A549 (cell line): ENCODE measurements at regions not wholly inside any gene's neighbourhood (a gene's known extent, or its start where the extent isn't known, plus 50 kb on each side); places are given as distances from the start of the nearest gene placed in this dataset.

ENCODE experiments used
- ATAC-seq, 2 experiments: fragments of 200-7000 bp in 1 of 2; fragments of >200 bp in 1 of 2; cut with Nextera tagmentation in 1 of 2; cut with Tn5 transposase in 1 of 2; 3 replicates each; pipeline versions ENCODE4 v1.8.0 to v1.9.1; 2018 to 2020; ENCODE audit warnings: mild to moderate bottlenecking in 1 of 2, moderate library complexity in 1 of 2
- CTCF ChIA-PET: fragments of 300-600 bp; sonication (Branson Sonifier 250); formaldehyde crosslinking; extraction: SDS; loops from one replicate; lab custom pipeline; 2021; ENCODE audit warnings: antibody characterized with exemption, inconsistent platforms; lab: Yijun Ruan, JAX
- POLR2A ChIA-PET: fragments of 350-600 bp; formaldehyde crosslinking; extraction: SDS; loops from one replicate; lab custom pipeline; 2021; ENCODE audit warnings: antibody characterized with exemption, inconsistent platforms; lab: Yijun Ruan, JAX
- DNase-seq, 2 experiments: peaks; one replicate each; pipeline versions ENCODE4 v3.0.0 to v3.0.0-alpha.2; 2011 to 2016; ENCODE audit warnings: low read depth in 1 of 2, low spot score in 1 of 2
- FAIRE-seq: peaks from 2 replicates; lab custom pipeline; 2011; peaks lifted over from hg19 to GRCh38; lab: Jason Lieb, UNC
- H3K27ac ChIP-seq, 2 experiments: fragments of >200 bp; sonication (Bioruptor Twin); formaldehyde crosslinking; 3 replicates each; pipeline ENCODE4 v1.5.1; 2016 to 2017
- H3K4me1 ChIP-seq: fragments of >200 bp; sonication (Bioruptor Twin); formaldehyde crosslinking; 3 replicates; pipeline ENCODE4 v1.6.1; 2016
- H3K4me2 ChIP-seq: fragments of >200 bp; sonication (Bioruptor Twin); formaldehyde crosslinking; 3 replicates; pipeline ENCODE4 v1.6.1; 2016
- H3K4me3 ChIP-seq: fragments of >200 bp; sonication (Bioruptor Twin); formaldehyde crosslinking; 3 replicates; pipeline ENCODE4 v1.5.1; 2016
- H3K9me3 ChIP-seq: fragments of >200 bp; sonication (Bioruptor Twin); formaldehyde crosslinking; 3 replicates; pipeline ENCODE4 v1.6.1; 2016
- BHLHE40 ChIP-seq: IDR thresholded peaks from 2 replicates; pipeline ENCODE4 v1.6.1; 2012; ENCODE audit warnings: low read depth, low read length, inconsistent platforms
- CBX2 ChIP-seq: fragments of 200-600 bp; sonication (generic); IDR thresholded peaks from 2 replicates; pipeline ENCODE4 v1.6.1; 2016; ENCODE audit warnings: low read depth, mild to moderate bottlenecking, borderline replicate concordance
- CBX8 ChIP-seq: fragments of 200-600 bp; sonication (generic); IDR thresholded peaks from 2 replicates; pipeline ENCODE4 v1.6.1; 2016
- CEBPB ChIP-seq, 2 experiments: fragments of >200 bp in 1 of 2; sonication (Bioruptor Twin) in 1 of 2; formaldehyde crosslinking in 1 of 2; IDR thresholded peaks; 2 replicates each; pipeline ENCODE4 v1.6.1; 2012 to 2016
- CHD2 ChIP-seq: fragments of 150-350 bp; IDR thresholded peaks from 2 replicates; pipeline ENCODE4 v1.6.1; 2014; ENCODE audit warnings: low read length; ENCODE audit not compliant: partially characterized antibody
- CHD4 ChIP-seq: fragments of 200-600 bp; sonication (generic); IDR thresholded peaks from 2 replicates; pipeline ENCODE4 v1.6.1; 2016; ENCODE audit warnings: antibody characterized with exemption, mild to moderate bottlenecking, borderline replicate concordance
- EHF ChIP-seq: fragments of 250-450 bp; sonication (Bioruptor Pico); IDR thresholded peaks from 2 replicates; pipeline ENCODE4 v1.5.0; 2020; ENCODE audit warnings: mild to moderate bottlenecking
- EP300 ChIP-seq, 2 experiments: fragments of >200 bp; sonication (Bioruptor Twin); formaldehyde crosslinking; IDR thresholded peaks; 2 replicates in 1 of 2; 3 replicates in 1 of 2; pipeline ENCODE4 v1.6.1; 2016 to 2017
- FOSL2 ChIP-seq, 2 experiments: fragments of 450-650 bp in 1 of 2; fragments of >200 bp in 1 of 2; sonication (Bioruptor Twin) in 1 of 2; formaldehyde crosslinking; IDR thresholded peaks; 2 replicates each; pipeline versions ENCODE4 v1.5.0 to v1.6.1; 2016 to 2020; ENCODE audit warnings: mild to moderate bottlenecking in 1 of 2, moderate library complexity in 1 of 2
- HDAC2 ChIP-seq: fragments of 200-600 bp; sonication (generic); IDR thresholded peaks from 2 replicates; pipeline ENCODE4 v1.6.1; 2016
- HEYL ChIP-seq: fragments of 250-450 bp; sonication (Bioruptor Pico); IDR thresholded peaks from 2 replicates; pipeline ENCODE4 v1.8.0; 2021; ENCODE audit warnings: mild to moderate bottlenecking, moderate library complexity
- HOXA7 ChIP-seq: fragments of 250-450 bp; sonication (Bioruptor Pico); IDR thresholded peaks from 2 replicates; pipeline ENCODE4 v1.5.0; 2020; ENCODE audit warnings: mild to moderate bottlenecking, moderate library complexity
- KDM5A ChIP-seq: fragments of 200-600 bp; sonication (generic); IDR thresholded peaks from 2 replicates; pipeline ENCODE4 v1.6.1; 2016; ENCODE audit warnings: antibody characterized with exemption, mild to moderate bottlenecking
- MAFK ChIP-seq: fragments of 450-650 bp; IDR thresholded peaks from 2 replicates; pipeline ENCODE4 v1.6.1; 2014; ENCODE audit not compliant: partially characterized antibody
- MAZ ChIP-seq: fragments of 150-350 bp; IDR thresholded peaks from 2 replicates; pipeline ENCODE4 v1.6.1; 2014; ENCODE audit warnings: antibody characterized with exemption, low read depth, low read length, borderline replicate concordance
- NFE2L2 ChIP-seq: fragments of 150-350 bp; conservative IDR thresholded peaks from 2 replicates; pipeline ENCODE4 v1.6.1; 2014; ENCODE audit warnings: low read length
- PHF8 ChIP-seq: fragments of 200-600 bp; sonication (generic); IDR thresholded peaks from 2 replicates; pipeline ENCODE4 v1.6.1; 2016; ENCODE audit warnings: low read depth, mild to moderate bottlenecking, antibody characterized with exemption, moderate library complexity, borderline replicate concordance
- POLR2AphosphoS2 ChIP-seq: conservative IDR thresholded peaks from 2 replicates; pipeline ENCODE4 v1.6.1; 2012; ENCODE audit warnings: low read length, improper control_type of control experiment, inconsistent platforms
- RFX5 ChIP-seq: fragments of 450-650 bp; IDR thresholded peaks from 2 replicates; pipeline ENCODE4 v1.7.1; 2014; ENCODE audit warnings: antibody characterized with exemption, mild to moderate bottlenecking, moderate library complexity
- RNF2 ChIP-seq: fragments of 200-600 bp; sonication (generic); IDR thresholded peaks from 2 replicates; pipeline ENCODE4 v1.6.1; 2016; ENCODE audit warnings: low read depth, mild to moderate bottlenecking, antibody characterized with exemption, moderate library complexity, borderline replicate concordance
- SMC3 ChIP-seq: fragments of >200 bp; sonication (Bioruptor Twin); formaldehyde crosslinking; IDR thresholded peaks from 3 replicates; pipeline ENCODE4 v1.6.1; 2018; ENCODE audit warnings: inconsistent platforms
- SREBF2 ChIP-seq: fragments of 450-650 bp; IDR thresholded peaks from 2 replicates; pipeline ENCODE4 v1.6.1; 2014; ENCODE audit warnings: mild to moderate bottlenecking, moderate library complexity
- TFCP2L1 ChIP-seq: fragments of 250-450 bp; sonication (Bioruptor Pico); IDR thresholded peaks from 2 replicates; pipeline ENCODE4 v1.5.0; 2021; ENCODE audit warnings: mild to moderate bottlenecking
- TP53 ChIP-seq: fragments of 250-450 bp; sonication (Bioruptor Pico); IDR thresholded peaks from 2 replicates; pipeline ENCODE4 v1.5.0; 2021; ENCODE audit warnings: mild to moderate bottlenecking, moderate library complexity
- ZSCAN20 ChIP-seq: fragments of 250-450 bp; sonication (Bioruptor Pico); IDR thresholded peaks from 2 replicates; pipeline ENCODE4 v1.8.0; 2022; ENCODE audit warnings: mild to moderate bottlenecking, moderate library complexity
- WGBS: methylation state at CpG from one replicate; pipeline ENCODE4 v1.1.6; 2017; ENCODE audit errors: missing lambda C conversion rate; 5-methylcytosine and 5-hydroxymethylcytosine counted together
- TF ChIP-seq, protein P1 (sequence below): IDR thresholded peaks from 2 replicates; pipeline ENCODE4 v1.6.1; 2012
- TF ChIP-seq, protein P2 (sequence below): fragments of >200 bp; sonication (Bioruptor Twin); formaldehyde crosslinking; IDR thresholded peaks from 2 replicates; pipeline ENCODE4 v1.6.1; 2016
- TF ChIP-seq, protein P3 (sequence below): IDR thresholded peaks from 2 replicates; pipeline ENCODE4 v1.6.1; 2012; ENCODE audit warnings: low read depth, borderline replicate concordance

DNA sequence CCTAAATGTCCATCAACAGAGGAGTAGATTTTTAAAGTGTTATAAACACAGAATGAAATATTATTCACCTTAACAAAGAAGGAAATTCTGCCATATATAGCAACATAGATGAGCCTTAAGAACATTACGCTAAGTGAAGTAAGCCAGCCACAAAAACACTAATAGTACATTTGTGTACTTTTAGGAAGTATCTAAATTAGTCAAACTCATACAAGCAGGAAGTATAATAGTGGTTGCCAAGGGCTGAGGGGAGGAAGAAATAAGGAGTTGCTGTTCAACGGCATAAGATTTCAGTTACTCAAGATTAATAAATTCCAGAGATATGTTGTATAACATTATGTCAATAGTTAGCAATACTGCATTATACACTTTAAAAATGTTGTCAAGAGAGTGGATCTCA, 181.7 kb upstream of the ZC3H12C start:
- TF ChIP-seq RFX5 (no peak), SMC3 (no peak), CHD4 (no peak), CBX8 (no peak), CHD2 (no peak), TP53 (CRISPR knock-in tag) (no peak), HOXA7 (CRISPR knock-in tag) (no peak), CBX2 (no peak)
- no peak overlapping the region for H3K27ac ChIP-seq
- ChIA-PET POLR2A (no interaction called here), CTCF (interaction anchor here (0.7 kb wide), 1 partner anchor 444 kb away, joined by 3 read pairs; no protein-coding TSS in a partner anchor)
- ATAC-seq (no peak), FAIRE-seq (no peak), DNase-seq (no peak)
- no peaks in the 10 kb centered on the region for H3K9me3 ChIP-seq
- H3K4me2 ChIP-seq: no peak overlapping the region
- WGBS: 80% methylated on average over 2 of the region's 2 CpGs
- no peak overlapping the region for H3K4me3 ChIP-seq
- peaks cover 6% of the 10 kb centered on the region; the same call in 2 of the 3 replicates for H3K4me1 ChIP-seq

DNA sequence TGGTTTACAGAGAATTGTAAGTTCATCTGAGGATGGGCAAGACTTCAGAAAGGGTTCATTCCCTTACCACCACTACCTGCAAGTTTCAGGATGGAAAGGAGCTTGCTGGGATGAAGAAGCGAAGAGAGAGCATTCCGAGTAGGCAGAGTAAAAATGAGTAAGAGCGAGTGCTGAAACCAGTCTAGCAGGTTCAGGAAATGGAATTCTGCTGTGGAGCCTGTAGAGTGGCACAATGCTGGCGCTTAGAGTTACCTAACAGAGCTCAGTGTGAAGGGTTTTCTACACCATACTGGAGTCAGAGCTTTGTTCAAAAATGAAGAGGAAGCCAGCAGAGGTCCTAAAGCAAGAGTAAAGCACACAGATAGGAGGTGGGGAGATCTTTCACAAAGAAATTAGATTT, 179.2 kb upstream of the ZC3H12C start:
- no peak for FAIRE-seq
- POLR2A ChIA-PET: no interaction called here
- WGBS: 66% methylated on average over 4 of the region's 4 CpGs
- no peaks in the 10 kb centered on the region for H3K9me3 ChIP-seq
- H3K4me3 ChIP-seq: no peak overlapping the region
- no peak overlapping the region for H3K27ac ChIP-seq
- no peak overlapping the region for H3K4me2 ChIP-seq
- DNase-seq: no peak
- TF ChIP-seq, protein P1, sequence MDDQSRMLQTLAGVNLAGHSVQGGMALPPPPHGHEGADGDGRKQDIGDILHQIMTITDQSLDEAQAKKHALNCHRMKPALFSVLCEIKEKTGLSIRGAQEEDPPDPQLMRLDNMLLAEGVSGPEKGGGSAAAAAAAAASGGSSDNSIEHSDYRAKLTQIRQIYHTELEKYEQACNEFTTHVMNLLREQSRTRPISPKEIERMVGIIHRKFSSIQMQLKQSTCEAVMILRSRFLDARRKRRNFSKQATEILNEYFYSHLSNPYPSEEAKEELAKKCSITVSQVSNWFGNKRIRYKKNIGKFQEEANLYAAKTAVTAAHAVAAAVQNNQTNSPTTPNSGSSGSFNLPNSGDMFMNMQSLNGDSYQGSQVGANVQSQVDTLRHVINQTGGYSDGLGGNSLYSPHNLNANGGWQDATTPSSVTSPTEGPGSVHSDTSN: no peak
- TF ChIP-seq SREBF2 (no peak), BHLHE40 (no peak)
- ATAC-seq: no peak
- peaks cover 6% of the 10 kb centered on the region; the same call in 2 of the 3 replicates for H3K4me1 ChIP-seq
- CTCF ChIA-PET: interaction anchor here (1.2 kb wide), 1 partner anchor 48 kb away, joined by 3 read pairs; no protein-coding TSS in a partner anchor

DNA sequence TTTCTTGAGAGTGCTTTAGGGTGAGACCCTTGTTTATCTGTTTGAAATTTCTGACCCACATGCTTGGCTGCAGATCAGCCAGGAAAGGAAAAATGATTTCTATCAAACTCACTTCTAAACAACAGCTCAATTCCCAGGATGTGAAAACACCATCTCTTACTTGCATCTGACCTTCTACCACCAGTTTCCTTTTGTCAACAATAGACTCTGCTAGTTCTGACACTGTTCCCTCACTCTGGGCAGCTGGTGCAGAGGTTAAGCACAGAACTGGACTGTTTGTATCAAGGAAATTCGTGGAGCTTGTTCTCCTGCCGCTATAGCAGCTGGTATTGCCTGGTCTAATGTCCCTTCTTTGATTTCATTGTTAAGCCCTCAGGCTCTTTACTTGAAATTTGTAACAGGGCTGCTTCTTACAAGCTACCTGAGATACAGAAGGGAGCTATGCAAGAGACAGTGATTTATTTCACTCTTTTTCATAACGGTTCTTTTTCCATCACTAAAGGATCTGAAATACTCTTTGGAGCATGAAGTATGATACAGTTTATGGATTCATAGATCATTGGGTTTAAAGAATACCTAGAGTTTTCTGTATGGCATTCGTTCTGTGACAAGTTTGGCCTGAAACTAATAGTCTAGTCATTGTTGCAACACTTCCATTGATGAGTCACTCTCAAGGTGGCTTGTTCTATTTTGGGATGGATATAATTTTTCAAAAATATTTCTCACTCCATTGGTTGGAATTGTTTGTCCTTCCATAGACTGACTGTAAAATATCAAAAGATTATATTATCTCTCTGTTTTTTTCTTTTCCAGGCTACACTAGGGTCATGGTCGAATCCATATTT, 178.2 kb upstream of the ZC3H12C start:
- no peak for ATAC-seq
- Histone ChIP-seq H3K27ac (no peak overlapping the region), H3K4me1 (peaks cover 6% of the 10 kb centered on the region; the same call in 2 of the 3 replicates), H3K4me3 (no peak overlapping the region), H3K9me3 (no peaks in the 10 kb centered on the region), H3K4me2 (0 out of 3 replicates have a peak overlapping the region, but pooled peaks have one; percentile 14)
- ChIA-PET POLR2A (no interaction called here), CTCF (interaction anchor here (0.6 kb wide), 1 partner anchor 710 kb away, joined by 4 read pairs; no protein-coding TSS in a partner anchor)
- 11% methylated on average over 5 of the region's 5 CpGs for WGBS
- DNase-seq: no peak
- TF ChIP-seq FOSL2 (IDR thresholded peaks at IDR 0.05) (no peak), FOSL2 (CRISPR knock-in tag; IDR thresholded peaks at IDR 0.05) (peak; percentile 52), NFE2L2 (no peak), CEBPB (IDR thresholded peaks at IDR 0.05) (peak; percentile 23 to 50; a peak in 3 of 4 replicates), CBX8 (no peak)
- no peak for FAIRE-seq

DNA sequence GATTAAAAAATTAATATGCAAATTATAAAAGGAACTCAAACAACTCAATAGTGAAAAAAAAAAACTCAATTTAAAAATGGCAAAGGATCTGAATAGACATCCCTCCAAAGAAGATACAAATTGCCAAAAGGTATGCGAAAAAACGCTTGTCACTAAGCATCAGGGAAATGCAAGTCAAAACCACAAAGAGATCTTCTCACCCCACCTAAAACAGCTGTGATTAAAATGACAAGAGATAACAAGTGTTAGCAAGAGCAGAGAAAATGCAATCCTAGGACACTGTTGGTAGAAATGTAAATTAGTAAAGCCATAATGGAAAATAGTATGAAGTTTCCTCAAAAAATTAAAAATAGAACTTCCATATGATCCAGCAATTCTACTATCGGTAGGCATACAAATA, 166.3 kb upstream of the ZC3H12C start:
- 32% methylated on average over 3 of the region's 3 CpGs for WGBS
- no peak for ATAC-seq
- TF ChIP-seq PHF8: no peak
- no peak for TF ChIP-seq EP300 (IDR thresholded peaks at IDR 0.05)
- TF ChIP-seq RFX5: no peak
- no peak for TF ChIP-seq SMC3
- TF ChIP-seq HEYL (CRISPR knock-in tag): no peak
- no peak for TF ChIP-seq ZSCAN20
- TF ChIP-seq, protein P2, sequence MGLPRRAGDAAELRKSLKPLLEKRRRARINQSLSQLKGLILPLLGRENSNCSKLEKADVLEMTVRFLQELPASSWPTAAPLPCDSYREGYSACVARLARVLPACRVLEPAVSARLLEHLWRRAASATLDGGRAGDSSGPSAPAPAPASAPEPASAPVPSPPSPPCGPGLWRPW: no peak
- no peak for TF ChIP-seq CHD4
- no peak for TF ChIP-seq KDM5A
- TF ChIP-seq TFCP2L1: no peak
- TF ChIP-seq POLR2AphosphoS2: no peak
- no peak for TF ChIP-seq EHF (CRISPR knock-in tag)
- TF ChIP-seq MAFK: no peak
- no peak for TF ChIP-seq FOSL2 (IDR thresholded peaks at IDR 0.05)
- no peak for TF ChIP-seq FOSL2 (CRISPR knock-in tag; IDR thresholded peaks at IDR 0.05)
- no peak for TF ChIP-seq MAZ
- no peak for TF ChIP-seq RNF2
- TF ChIP-seq, protein P3, sequence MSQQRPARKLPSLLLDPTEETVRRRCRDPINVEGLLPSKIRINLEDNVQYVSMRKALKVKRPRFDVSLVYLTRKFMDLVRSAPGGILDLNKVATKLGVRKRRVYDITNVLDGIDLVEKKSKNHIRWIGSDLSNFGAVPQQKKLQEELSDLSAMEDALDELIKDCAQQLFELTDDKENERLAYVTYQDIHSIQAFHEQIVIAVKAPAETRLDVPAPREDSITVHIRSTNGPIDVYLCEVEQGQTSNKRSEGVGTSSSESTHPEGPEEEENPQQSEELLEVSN: no peak
- TF ChIP-seq HDAC2: no peak
- no peaks in the 10 kb centered on the region for H3K4me1 ChIP-seq
- H3K9me3 ChIP-seq: peaks cover 8% of the 10 kb centered on the region; the same call in 1 of the 3 replicates
- FAIRE-seq: no peak
- ChIA-PET POLR2A (no interaction called here), CTCF (no interaction called here)
- no peak for DNase-seq
- H3K4me3 ChIP-seq: no peak overlapping the region
- no peak overlapping the region for H3K27ac ChIP-seq
- H3K4me2 ChIP-seq: no peak overlapping the region
